DMS 273 (cell line): ENCODE measurements at regions not wholly inside any gene's neighbourhood (a gene's known extent, or its start where the extent isn't known, plus 50 kb on each side); places are given as distances from the start of the nearest gene placed in this dataset.
A peak's percentile ranks its signal among the peaks of the same experiment; 100 is the strongest.

Source experiments
- DNase-seq: peaks from one replicate; lab custom pipeline; 2025; ENCODE audit not compliant: unreplicated experiment; lab: John Stamatoyannopoulos, UW

DNA sequence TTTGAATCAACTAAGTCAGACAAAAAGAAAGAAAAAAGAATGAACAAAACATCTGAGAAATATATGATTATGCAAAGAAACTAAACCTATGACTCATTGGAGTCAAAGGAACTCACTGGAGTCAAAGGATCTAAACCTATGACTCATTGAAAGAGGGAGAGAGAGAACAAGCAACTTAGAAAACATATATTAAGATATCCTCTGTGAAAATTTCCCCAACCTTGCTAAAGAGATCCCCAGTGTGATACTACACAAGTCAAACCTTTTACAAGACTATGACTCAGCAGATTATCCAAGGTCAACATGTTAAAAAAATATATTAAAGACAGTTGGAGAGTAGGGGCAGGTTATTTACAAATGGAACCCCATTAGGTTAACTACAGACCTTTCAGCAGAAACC lies 1538.3 kb downstream of the NCAM2 start:
- DNase-seq = no peak

DNA sequence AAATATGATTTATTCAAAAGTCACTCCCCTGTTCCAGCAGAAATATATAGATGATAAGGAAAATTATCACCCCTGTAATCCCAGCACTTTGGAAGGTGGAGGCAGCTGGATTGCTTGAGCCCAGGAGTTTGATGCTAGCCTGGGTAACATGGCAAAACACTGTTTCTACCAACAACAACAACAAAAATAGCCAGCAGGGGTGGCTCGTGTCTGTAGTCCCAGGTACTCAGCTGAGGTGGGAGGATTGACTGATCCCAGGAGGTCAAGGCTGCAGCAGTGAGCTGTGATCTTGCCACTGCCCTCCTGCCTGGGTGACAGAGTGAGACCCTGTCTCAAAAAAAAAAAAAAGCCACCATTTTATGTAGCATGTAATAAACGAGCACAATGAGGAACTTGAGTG lies 1546.5 kb downstream of the NCAM2 start:
- DNase-seq = no peak

GRCh38 chr21:22552390-22552789 lies 1554.2 kb downstream of the NCAM2 start:
- no peak for DNase-seq

- DNase-seq = no peak
Measured at GRCh38 chr21:22554690-22555316, 1556.6 kb downstream of the NCAM2 start.

DNA sequence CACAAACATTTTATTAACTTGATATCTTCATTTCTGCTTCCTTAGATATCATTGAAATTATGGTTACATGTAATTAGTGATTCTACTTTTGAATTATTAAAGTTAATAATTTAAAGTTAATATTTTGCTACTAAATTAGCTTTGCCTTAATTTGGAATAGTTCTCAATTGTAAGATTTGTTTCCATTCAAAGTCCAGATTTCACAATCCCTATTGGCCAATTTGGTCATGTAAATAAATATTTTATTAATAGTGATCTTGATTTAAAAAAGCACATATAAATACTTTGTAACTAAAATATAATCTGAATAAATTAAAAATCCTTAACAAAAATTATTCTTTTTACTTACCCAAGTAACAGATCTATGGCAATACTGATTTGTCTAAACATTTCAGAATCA lies 1558.6 kb downstream of the NCAM2 start:
- DNase-seq = no peak

- DNase-seq = no peak
Measured at GRCh38 chr21:22561946-22562345, 1563.7 kb downstream of the NCAM2 start.

DNA sequence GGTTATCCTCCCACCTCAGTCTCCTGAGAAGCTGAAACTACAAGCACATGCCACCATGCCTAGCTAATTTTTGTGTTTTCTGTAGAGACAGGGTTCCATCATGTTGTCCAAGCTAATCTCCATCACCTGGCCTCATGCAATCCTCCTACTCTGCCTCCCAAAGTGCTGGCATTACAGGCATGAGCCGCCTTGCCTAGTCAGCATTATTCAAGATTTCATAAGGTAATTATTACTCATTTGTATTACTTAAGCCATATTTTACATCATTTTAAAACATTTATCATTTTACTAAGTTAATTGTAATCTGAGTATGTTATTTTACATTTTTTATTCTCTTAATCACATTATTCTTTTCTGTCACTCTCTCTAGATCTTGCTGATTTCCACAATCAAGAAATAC lies 1575.6 kb downstream of the NCAM2 start:
- no peak for DNase-seq

- peak; percentile 48 for DNase-seq
Measured at GRCh38 chr21:22575165-22575584, 1577.0 kb downstream of the NCAM2 start.

- DNase-seq = no peak
Measured at GRCh38 chr21:22579741-22580140, 1581.5 kb downstream of the NCAM2 start.

DNA sequence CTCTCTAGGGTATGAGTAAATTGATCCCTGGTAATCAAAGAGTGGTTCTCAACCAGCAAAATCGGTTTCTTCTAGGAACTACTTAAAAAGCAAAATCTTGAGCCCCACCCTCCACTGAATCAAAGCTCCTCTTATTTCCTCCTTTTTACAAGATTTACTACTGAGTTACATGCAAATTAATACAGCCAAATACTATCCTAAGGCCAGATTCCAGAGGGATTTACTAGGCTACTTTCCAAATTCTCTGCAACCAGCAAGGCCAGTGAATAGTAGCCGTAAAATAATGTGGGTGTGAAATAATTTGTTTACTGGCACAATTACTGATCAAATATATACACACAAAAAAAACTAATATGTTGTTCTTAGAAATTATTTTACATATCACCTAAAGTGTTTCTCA lies 1583.8 kb downstream of the NCAM2 start:
- no peak for DNase-seq

- DNase-seq = no peak
Measured at GRCh38 chr21:22584308-22584707, 1586.1 kb downstream of the NCAM2 start.

- no peak for DNase-seq
Measured at GRCh38 chr21:22585558-22585957, 1587.3 kb downstream of the NCAM2 start.

GRCh38 chr21:22597660-22598255 lies 1599.5 kb downstream of the NCAM2 start:
- DNase-seq = no peak

DNA sequence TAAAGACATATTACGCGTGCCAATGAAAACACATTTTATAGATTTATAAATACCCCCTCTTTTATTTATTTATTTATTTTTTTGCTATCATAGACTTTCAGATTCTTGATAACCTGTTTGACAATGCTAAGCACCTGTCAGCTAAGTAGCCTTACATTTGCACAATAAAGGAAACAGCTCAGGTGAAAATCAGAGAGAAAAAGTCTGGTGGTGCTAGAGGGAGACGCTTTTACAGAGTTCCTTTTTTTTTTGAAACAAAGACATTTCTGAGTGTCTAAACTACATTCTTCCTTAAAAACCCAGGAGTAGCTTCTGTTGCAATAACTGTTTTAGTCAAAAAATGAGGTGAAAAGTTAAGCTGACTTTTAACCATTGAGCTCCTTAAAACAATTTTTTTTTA lies 1611.6 kb downstream of the NCAM2 start:
- no peak for DNase-seq

GRCh38 chr21:22627911-22628310 lies 1629.7 kb downstream of the NCAM2 start:
- DNase-seq = no peak

DNA sequence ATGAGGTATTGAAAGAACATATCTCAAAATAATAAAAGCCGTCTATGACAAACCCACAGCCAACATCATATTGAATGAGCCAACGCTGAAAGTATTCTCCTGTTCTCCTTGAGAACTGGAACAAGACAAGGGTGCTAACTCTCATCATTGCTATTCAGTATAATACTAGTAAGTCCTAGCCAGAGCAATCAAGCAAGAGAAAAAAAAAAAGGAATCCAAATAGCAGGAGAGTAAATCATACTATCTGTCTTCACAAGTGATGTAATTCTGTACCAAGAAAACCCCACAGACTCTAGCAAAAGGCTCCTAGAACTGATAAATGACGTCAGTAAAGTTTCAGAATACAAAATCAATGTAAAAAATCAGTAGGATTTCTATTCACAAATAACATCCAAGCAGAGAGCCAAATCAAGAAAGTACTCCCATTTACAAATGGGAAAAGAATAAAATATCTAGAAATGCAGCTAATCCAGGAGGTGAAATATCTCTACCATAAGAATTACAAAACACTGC lies 1632.8 kb downstream of the NCAM2 start:
- no peak for DNase-seq

- DNase-seq = no peak
Measured at GRCh38 chr21:22632176-22632575, 1634.0 kb downstream of the NCAM2 start.

GRCh38 chr21:22649246-22649645 lies 1651.0 kb downstream of the NCAM2 start:
- no peak for DNase-seq

GRCh38 chr21:22650226-22650625 lies 1652.0 kb downstream of the NCAM2 start:
- DNase-seq = no peak

- no peak for DNase-seq
Measured at GRCh38 chr21:22657781-22658180, 1659.6 kb downstream of the NCAM2 start.

DNA sequence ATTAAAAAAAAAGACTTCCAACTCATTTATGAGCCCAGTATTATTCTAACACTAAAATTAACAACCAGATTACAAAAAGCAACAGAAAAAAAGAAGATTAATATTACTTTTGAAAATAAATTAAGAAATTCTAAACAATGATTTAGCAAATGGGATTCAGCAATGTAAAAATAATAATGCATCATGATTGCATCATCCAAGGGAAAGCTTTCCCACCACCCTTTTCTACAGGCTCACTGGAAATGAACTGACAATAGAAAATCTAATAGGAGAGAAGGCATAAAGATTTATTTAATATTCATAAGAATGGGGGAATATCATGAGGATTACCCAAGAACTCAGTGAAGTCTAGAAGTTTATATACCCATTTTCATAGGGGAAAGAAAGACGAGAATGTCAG lies 1671.9 kb downstream of the NCAM2 start:
- DNase-seq = no peak

DNA sequence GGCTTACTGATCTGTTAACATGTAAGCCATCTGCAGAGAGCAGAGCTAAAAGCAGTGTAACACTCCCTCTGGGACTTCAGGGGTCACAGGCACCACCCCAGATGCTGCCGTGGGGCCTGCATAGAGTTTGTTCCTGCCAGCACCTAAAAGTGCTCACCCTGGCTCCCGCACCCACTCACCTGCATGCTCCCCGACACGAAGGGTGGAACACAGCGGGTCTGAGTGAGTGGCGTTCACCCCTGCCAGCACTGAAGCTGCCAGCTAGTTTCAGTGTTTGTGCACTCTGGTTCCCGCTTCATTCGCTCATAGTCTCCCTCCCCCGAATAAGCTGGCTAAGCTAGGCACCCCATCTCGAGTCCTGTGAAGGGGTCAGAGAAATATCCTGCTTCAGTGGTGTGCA lies 1681.0 kb downstream of the NCAM2 start:
- DNase-seq = no peak

DNA sequence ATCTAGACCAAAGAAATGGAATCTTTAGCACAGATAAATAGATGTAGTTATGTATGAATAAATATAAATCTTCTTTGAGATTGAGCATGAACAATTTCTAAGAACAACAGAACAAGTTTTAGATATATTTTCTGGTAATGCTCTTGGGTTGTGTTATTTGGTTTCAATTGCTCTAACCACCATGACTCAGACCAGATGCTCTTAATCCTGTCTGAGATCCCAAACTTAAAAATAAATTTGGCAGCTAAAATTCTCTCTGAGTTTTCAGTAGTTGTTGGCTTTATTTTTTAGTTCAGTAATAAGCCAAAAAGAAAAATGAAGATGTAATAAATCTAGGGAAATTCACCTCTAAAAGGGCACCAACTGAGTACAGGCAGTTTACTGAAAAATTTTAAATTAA lies 1693.4 kb downstream of the NCAM2 start:
- no peak for DNase-seq
